SH-SY5Y (cell line): ENCODE measurements at regions not wholly inside any gene's neighbourhood (a gene's known extent, or its start where the extent isn't known, plus 50 kb on each side); places are given as distances from the start of the nearest gene placed in this dataset.

Experiments used
- GATA2 ChIP-seq: IDR thresholded peaks from 2 replicates; pipeline ENCODE4 v1.6.1; 2011; ENCODE audit warnings: mild to moderate bottlenecking, low read depth, low read length
- GATA3 ChIP-seq: IDR thresholded peaks from 2 replicates; pipeline ENCODE4 v1.6.1; 2011; ENCODE audit warnings: low read depth, mild to moderate bottlenecking, low read length, moderate library complexity

DNA sequence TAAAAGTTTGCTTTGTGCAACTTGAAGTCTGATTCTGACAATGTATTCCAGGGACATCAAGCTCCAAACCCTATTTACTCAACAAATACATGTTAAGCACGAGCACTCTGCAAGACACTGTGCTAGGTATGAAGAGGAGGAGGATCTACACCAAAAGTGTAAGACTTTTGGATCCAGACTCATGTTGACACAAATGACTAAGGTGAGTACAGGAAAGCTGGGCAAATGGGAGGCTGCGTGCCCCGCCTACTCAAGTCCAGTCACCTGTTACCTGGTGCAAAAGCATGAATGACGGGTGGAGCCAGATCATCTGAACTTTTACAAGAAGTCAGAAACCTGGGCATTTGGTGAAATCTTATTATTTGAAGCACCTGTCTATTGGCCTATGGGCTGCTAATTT lies 120.7 kb downstream of the ABCC12 start:
- TF ChIP-seq GATA3 (no peak), GATA2 (no peak)

DNA sequence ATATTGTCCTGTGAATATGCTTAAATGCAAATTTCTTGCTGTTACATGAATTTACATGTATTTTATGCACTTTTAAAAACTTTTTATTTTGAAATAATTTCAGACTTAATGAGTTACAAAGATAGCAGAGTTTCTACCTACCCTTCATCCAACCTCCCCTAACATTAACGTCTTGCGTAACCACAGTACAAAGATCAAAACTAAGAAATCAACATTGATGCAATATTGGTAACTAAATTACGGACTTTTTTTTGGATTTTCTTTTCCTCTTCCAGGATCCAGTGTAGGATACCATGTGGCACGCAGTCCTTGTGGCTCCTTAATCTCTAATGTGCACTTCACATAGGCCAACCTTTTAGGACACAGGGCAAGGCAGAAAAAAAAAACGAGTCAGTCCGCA lies 124.9 kb downstream of the ABCC12 start:
- TF ChIP-seq GATA2 (no peak), GATA3 (no peak)

GRCh38 chr16:48029768-48030167 lies 126.0 kb downstream of the ABCC12 start:
- no peak for TF ChIP-seq GATA3
- TF ChIP-seq GATA2 = no peak

DNA sequence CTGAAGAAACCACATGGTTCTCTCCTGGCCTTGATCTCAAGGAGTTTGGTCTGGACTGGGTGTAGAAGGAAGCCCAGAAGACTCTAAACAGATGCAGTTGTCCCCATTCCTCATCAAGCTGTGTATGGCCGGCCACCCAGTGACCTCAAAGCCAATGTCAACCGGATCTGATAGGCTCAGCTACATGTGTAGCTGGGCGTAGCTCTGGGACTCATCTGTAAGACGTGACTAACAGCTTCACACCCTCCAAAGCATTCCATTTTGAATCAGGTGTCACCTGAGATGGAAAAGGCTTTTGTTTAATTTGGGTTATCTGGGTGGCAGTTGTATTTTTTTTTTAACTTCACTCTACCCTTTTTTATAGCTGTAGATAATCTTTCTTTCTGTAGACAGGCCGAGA lies 130.4 kb downstream of the ABCC12 start:
- TF ChIP-seq GATA2 = no peak
- no peak for TF ChIP-seq GATA3

DNA sequence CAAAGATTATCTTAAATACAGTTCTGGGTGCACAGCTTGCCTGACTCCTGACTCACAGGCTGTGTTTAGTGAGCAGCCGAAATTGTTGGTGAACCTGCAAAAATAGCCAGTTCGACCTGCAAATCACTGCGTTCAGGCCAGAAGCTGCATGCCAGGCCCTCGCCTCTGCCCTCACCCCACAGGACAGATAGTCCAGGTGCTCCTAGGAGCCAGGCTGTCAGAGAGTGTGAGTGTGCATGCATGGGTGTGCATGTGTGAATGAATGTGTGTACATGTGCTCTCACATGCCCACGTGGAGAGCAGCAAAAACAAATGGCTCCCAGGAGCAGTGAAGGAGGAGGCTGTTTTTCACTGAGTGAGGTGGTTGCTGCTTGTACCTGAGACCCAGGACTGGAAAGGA lies 131.8 kb downstream of the ABCC12 start:
- TF ChIP-seq GATA2 (no peak), GATA3 (no peak)

- TF ChIP-seq GATA3 = no peak
- TF ChIP-seq GATA2 = no peak
Measured at GRCh38 chr16:48022496-48022895, 133.3 kb downstream of the ABCC12 start.

- TF ChIP-seq GATA3 (no peak), GATA2 (no peak)
Measured at GRCh38 chr16:48014349-48015135, 141.3 kb downstream of the ABCC12 start.

GRCh38 chr16:48013491-48013901 lies 142.3 kb downstream of the ABCC12 start:
- TF ChIP-seq GATA2 (no peak), GATA3 (no peak)

- TF ChIP-seq GATA2 = no peak
- TF ChIP-seq GATA3 = no peak
Measured at GRCh38 chr16:48011878-48012658, 143.7 kb downstream of the ABCC12 start.

GRCh38 chr16:48011466-48011865 lies 144.3 kb downstream of the ABCC12 start:
- TF ChIP-seq GATA2 (no peak), GATA3 (no peak)

- TF ChIP-seq GATA3 (no peak), GATA2 (no peak)
Measured at GRCh38 chr16:48008011-48008525, 147.7 kb downstream of the ABCC12 start.

GRCh38 chr16:48004141-48004695 lies 151.6 kb downstream of the ABCC12 start:
- TF ChIP-seq GATA3 = no peak
- no peak for TF ChIP-seq GATA2

DNA sequence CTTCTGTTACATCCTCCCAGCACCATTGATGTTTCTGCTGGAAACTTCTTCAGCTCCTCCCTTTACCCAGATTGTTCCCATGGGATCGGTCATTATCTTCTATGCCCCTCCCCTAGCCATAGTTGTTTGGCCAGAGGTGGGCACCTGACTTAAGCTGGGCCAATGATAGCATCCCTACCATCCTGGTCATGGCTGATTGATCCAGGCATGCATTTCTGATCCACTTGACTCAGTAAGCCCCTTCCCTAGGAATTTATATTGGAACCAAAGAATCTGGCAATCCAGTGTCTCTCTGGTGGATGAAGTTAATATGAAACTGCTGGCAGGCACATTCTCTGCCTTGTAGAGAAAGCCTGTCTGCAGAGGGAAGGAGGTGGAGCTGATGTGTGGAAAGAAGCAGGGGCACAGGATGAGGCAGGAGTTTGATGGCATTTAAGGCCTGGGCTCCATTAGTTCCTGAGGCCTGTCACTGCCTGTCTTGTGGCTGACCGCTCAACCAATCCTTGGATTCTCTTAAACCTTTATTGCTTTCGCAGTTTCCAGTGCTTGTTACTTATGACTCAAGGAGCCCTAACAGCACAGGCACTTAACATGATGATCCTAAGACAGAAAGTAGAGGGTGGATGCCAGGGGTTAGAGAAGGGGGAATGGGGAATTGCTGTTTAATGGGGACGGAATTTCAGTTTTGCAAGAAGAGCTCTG lies 152.4 kb downstream of the ABCC12 start:
- no peak for TF ChIP-seq GATA3
- TF ChIP-seq GATA2 = no peak

DNA sequence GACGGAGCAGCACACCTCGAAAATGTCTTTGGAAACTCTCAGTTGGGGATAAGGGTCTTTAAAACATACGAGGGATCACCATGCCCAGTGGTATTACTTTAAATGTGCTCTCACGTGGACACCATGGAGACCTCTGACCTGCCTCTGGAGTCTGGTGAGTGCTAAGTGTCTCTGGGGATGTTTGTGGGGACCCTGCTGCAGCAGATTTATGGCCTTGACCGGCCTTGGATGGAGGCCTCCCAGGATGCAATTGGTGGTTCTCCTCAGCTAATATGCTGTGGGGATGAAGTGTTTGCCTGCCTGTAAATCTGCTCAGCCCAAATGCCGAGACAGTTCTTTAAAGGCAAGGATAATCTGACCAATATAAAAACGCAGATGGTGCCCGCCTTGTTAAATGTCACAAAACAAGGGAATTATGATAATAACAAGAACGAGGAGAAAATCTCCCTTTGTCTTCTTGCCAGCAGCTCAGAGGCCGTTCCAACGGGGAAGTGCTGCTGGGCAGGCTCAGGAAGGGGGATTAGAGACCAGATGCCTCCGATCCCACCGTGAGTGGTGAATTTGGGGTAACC lies 154.4 kb downstream of the ABCC12 start:
- TF ChIP-seq GATA2 (no peak), GATA3 (no peak)

DNA sequence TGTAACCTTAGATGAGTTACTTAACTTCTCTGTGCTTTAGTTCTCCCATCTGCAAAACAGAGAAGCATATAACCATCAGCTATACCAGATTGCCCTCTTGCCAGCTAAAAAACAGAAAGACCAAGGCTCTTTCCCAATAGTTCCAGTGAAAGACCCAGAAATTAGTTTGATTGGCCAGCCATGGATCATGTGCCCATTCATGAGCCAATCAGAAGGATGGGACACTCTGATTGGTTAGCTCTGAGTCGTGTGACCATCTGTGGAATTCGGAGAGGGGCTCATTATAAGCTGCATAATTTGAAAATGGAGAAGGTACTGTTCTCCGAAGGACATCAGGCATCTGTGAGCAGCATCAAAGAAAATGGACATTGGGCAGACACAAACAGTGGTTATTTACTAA lies 155.2 kb downstream of the ABCC12 start:
- TF ChIP-seq GATA2 (no peak), GATA3 (no peak)
